ENCODE measurements at regions not wholly inside any gene's neighbourhood (a gene's known extent, or its start where the extent isn't known, plus 50 kb on each side); places are given as distances from the start of the nearest gene placed in this dataset.

GRCh38 chr10:8305876-8306652 lies 251.6 kb downstream of the GATA3 start:
- WGBS (ENCODE audit: insufficient coverage, insufficient replicate concordance, low lambda C conversion rate, missing lambda C conversion rate): 52% methylated on average over 9 of the region's 9 CpGs
- TF ChIP-seq MLLT1 (IDR thresholded peaks at IDR 0.05): no peak
- ChIA-PET SMC1A (ENCODE audit: uncharacterized antibody, unreplicated experiment) (no interaction called here), POLR2A (interaction anchor here (0.6 kb wide), 1 partner anchor 434 kb away, joined by 3 read pairs; no protein-coding TSS in a partner anchor), RAD21 (ENCODE audit: unreplicated experiment) (no interaction called here), CTCF (interaction anchor here (1.3 kb wide), 1 partner anchor 781 kb away, joined by 3 read pairs; no protein-coding TSS in a partner anchor)
- Histone ChIP-seq H3K4me3 (no peak overlapping the region), H3K79me2 (ENCODE audit: control insufficient read depth, insufficient read depth, low read length) (no peaks in the 10 kb centered on the region), H3K4me2 (ENCODE audit: control insufficient read depth, insufficient read depth) (no peak overlapping the region), H2AFZ (ENCODE audit: control insufficient read depth, low read depth, low read length) (no peak overlapping the region), H3K36me3 (ENCODE audit: control insufficient read depth in 2 of 2, insufficient read depth in 2 of 2, low read length in 1 of 2) (no peaks in the 10 kb centered on the region), H3K9ac (ENCODE audit: control insufficient read depth, insufficient read depth, low read length) (no peak overlapping the region), H4K20me1 (ENCODE audit: control insufficient read depth, insufficient read depth) (no peaks in the 10 kb centered on the region), H3K4me1 (ENCODE audit: control insufficient read depth, insufficient read depth, low read length) (no peaks in the 10 kb centered on the region), H3K9me3 (replicated peaks; ENCODE audit: control insufficient read depth, insufficient read depth, low read length) (no peaks in the 10 kb centered on the region), H3K27me3 (replicated peaks in 1 of 2; ENCODE audit: control insufficient read depth in 2 of 2, insufficient read depth in 2 of 2, low read length in 1 of 2) (no peaks in the 10 kb centered on the region; a peak in 1 of 4 replicates), H3K27ac (ENCODE audit: control insufficient read depth, insufficient read depth) (no peak overlapping the region)
- FAIRE-seq (no peak), ATAC-seq (no peak), DNase-seq (ENCODE audit: low read depth, low spot score) (no peak)
- no TSS peak for BruUV-seq (replicated peaks)
- intact Hi-C loops (cut with micrococcal nuclease; ENCODE audit: unreplicated experiment) (no loop called here), in situ Hi-C loops (cut with MboI) (no loop called here)

- Histone ChIP-seq H3K4me3 (no peak overlapping the region), H3K27ac (ENCODE audit: control insufficient read depth, insufficient read depth) (no peak overlapping the region), H3K27me3 (replicated peaks in 1 of 2; ENCODE audit: control insufficient read depth in 2 of 2, insufficient read depth in 2 of 2, low read length in 1 of 2) (no peaks in the 10 kb centered on the region; a peak in 1 of 4 replicates), H3K4me1 (ENCODE audit: control insufficient read depth, insufficient read depth, low read length) (no peaks in the 10 kb centered on the region), H3K9ac (ENCODE audit: control insufficient read depth, insufficient read depth, low read length) (no peak overlapping the region), H3K36me3 (ENCODE audit: control insufficient read depth in 2 of 2, insufficient read depth in 2 of 2, low read length in 1 of 2) (no peaks in the 10 kb centered on the region), H3K4me2 (ENCODE audit: control insufficient read depth, insufficient read depth) (no peak overlapping the region), H4K20me1 (ENCODE audit: control insufficient read depth, insufficient read depth) (no peaks in the 10 kb centered on the region), H2AFZ (ENCODE audit: control insufficient read depth, low read depth, low read length) (no peak overlapping the region), H3K9me3 (replicated peaks; ENCODE audit: control insufficient read depth, insufficient read depth, low read length) (no peaks in the 10 kb centered on the region), H3K79me2 (ENCODE audit: control insufficient read depth, insufficient read depth, low read length) (no peaks in the 10 kb centered on the region)
- in situ Hi-C loops (cut with MboI): no loop called here
- SMC1A ChIA-PET (ENCODE audit: uncharacterized antibody, unreplicated experiment): no interaction called here
- BruUV-seq (replicated peaks): no TSS peak
- no peak for DNase-seq (ENCODE audit: low read depth, low spot score)
- WGBS (ENCODE audit: insufficient coverage, insufficient replicate concordance, low lambda C conversion rate, missing lambda C conversion rate): 75% methylated on average over 4 of the region's 4 CpGs
- POLR2A ChIA-PET: interaction anchor here (0.6 kb wide), 1 partner anchor 435 kb away, joined by 3 read pairs; no protein-coding TSS in a partner anchor
- FAIRE-seq: no peak
- RAD21 ChIA-PET (ENCODE audit: unreplicated experiment): no interaction called here
- no peak for ATAC-seq
- intact Hi-C loops (cut with micrococcal nuclease; ENCODE audit: unreplicated experiment): no loop called here
- CTCF ChIA-PET: interaction anchor here (0.6 to 1.3 kb wide), 2 partner anchors 781 to 1575 kb away, joined by 3 read pairs; no protein-coding TSS in a partner anchor
- TF ChIP-seq ATF7 (IDR thresholded peaks at IDR 0.05; ENCODE audit: low read depth) (no peak), SP1 (IDR thresholded peaks at IDR 0.05; ENCODE audit: low read depth, low read length) (no peak), CREM (IDR thresholded peaks at IDR 0.05; ENCODE audit: low read depth) (no peak), E2F4 (IDR thresholded peaks at IDR 0.05; ENCODE audit: low read depth, low read length) (no peak), HCFC1 (IDR thresholded peaks at IDR 0.05; ENCODE audit: low read length) (no peak), ELK1 (IDR thresholded peaks at IDR 0.05; ENCODE audit: low read depth, low read length) (no peak), RAD51 (IDR thresholded peaks at IDR 0.05) (no peak), ESRRA (IDR thresholded peaks at IDR 0.05; ENCODE audit: low read length) (no peak), POLR2AphosphoS5 (IDR thresholded peaks at IDR 0.05; ENCODE audit: low read length) (no peak), ASH2L (IDR thresholded peaks at IDR 0.05; ENCODE audit: borderline replicate concordance, low read depth) (no peak), SPI1 (IDR thresholded peaks at IDR 0.05; ENCODE audit: borderline replicate concordance, insufficient read depth, low read depth, low read length) (no peak)
Observed at GRCh38 chr10:8306685-8307364, 252.3 kb downstream of the GATA3 start.
